HEK293T (cell line): ENCODE measurements at regions not wholly inside any gene's neighbourhood (a gene's known extent, or its start where the extent isn't known, plus 50 kb on each side); places are given as distances from the start of the nearest gene placed in this dataset.

Experiments
- CTCF ChIA-PET: fragments of 350-600 bp; formaldehyde crosslinking; extraction: SDS; loops from one replicate; lab custom pipeline; 2021; ENCODE audit warnings: antibody characterized with exemption, inconsistent platforms; lab: Yijun Ruan, JAX
- POLR2A ChIA-PET: fragments of 350-600 bp; formaldehyde crosslinking; extraction: SDS; loops from one replicate; lab custom pipeline; 2020; ENCODE audit warnings: antibody characterized with exemption, inconsistent platforms; lab: Yijun Ruan, JAX
- DNase-seq: peaks from one replicate; pipeline ENCODE4 v3.0.0; 2012; ENCODE audit warnings: mixed read lengths; ENCODE audit errors: extremely low spot score
- ARNT ChIP-seq: fragments of 450-650 bp; IDR thresholded peaks from 2 replicates; pipeline ENCODE4 v1.6.1; 2017; ENCODE audit warnings: mild to moderate bottlenecking
- BHLHE40 ChIP-seq: fragments of 450-650 bp; IDR thresholded peaks from 2 replicates; pipeline ENCODE4 v1.6.1; 2016; ENCODE audit warnings: mild to moderate bottlenecking, moderate library complexity, borderline replicate concordance
- CTBP1 ChIP-seq: fragments of 450-650 bp; IDR thresholded peaks from 2 replicates; pipeline ENCODE4 v1.6.1; 2016; ENCODE audit warnings: borderline replicate concordance
- ELF4 ChIP-seq: fragments of 450-650 bp; IDR thresholded peaks from 2 replicates; pipeline ENCODE4 v1.6.1; 2017; ENCODE audit warnings: antibody characterized with exemption
- FOXA1 ChIP-seq: fragments of 450-650 bp; IDR thresholded peaks from 2 replicates; pipeline ENCODE4 v1.6.1; 2016; ENCODE audit warnings: mild to moderate bottlenecking
- FOXK2 ChIP-seq: fragments of 450-650 bp; IDR thresholded peaks from 2 replicates; pipeline ENCODE4 v1.6.1; 2016; ENCODE audit warnings: mild to moderate bottlenecking
- FOXM1 ChIP-seq: fragments of 450-650 bp; IDR thresholded peaks from 2 replicates; pipeline ENCODE4 v1.6.1; 2017; ENCODE audit warnings: mild to moderate bottlenecking, borderline replicate concordance
- HDGF ChIP-seq: fragments of 450-650 bp; IDR thresholded peaks from 2 replicates; pipeline ENCODE4 v1.6.1; 2017; ENCODE audit warnings: antibody characterized with exemption, borderline replicate concordance
- L3MBTL2 ChIP-seq: fragments of 450-650 bp; conservative IDR thresholded peaks from 2 replicates; pipeline ENCODE4 v1.6.1; 2016; ENCODE audit warnings: mild to moderate bottlenecking
- LEF1 ChIP-seq: fragments of 450-650 bp; IDR thresholded peaks from 2 replicates; pipeline ENCODE4 v1.6.1; 2017; ENCODE audit warnings: mild to moderate bottlenecking, borderline replicate concordance
- NFRKB ChIP-seq: fragments of 450-650 bp; IDR thresholded peaks from 2 replicates; pipeline ENCODE4 v1.6.1; 2016; ENCODE audit warnings: mild to moderate bottlenecking, moderate library complexity
- PKNOX1 ChIP-seq: fragments of 450-650 bp; IDR thresholded peaks from 2 replicates; pipeline ENCODE4 v1.6.1; 2016
- SP1 ChIP-seq: fragments of 450-650 bp; IDR thresholded peaks from 2 replicates; pipeline ENCODE4 v1.6.1; 2017
- SUZ12 ChIP-seq: fragments of 450-650 bp; IDR thresholded peaks from 2 replicates; pipeline ENCODE4 v1.6.1; 2016; ENCODE audit warnings: mild to moderate bottlenecking
- TARDBP ChIP-seq: fragments of 450-650 bp; IDR thresholded peaks from 2 replicates; pipeline ENCODE4 v1.6.1; 2016
- ZNF384 ChIP-seq: fragments of 450-650 bp; IDR thresholded peaks from 2 replicates; pipeline ENCODE4 v1.6.1; 2016

- TF ChIP-seq HDGF (no peak), FOXA1 (no peak), L3MBTL2 (peak; percentile 37), ZNF384 (no peak), FOXK2 (peak; percentile 75)
- CTCF ChIA-PET, result interaction anchor here (0.6 kb wide), 1 partner anchor 325 kb away, joined by 3 read pairs; no protein-coding TSS in a partner anchor
- peak; percentile 86 for DNase-seq
- POLR2A ChIA-PET, result interaction anchor here (0.7 to 1.5 kb wide), 4 partner anchors 8 to 13 kb away, joined by 3 to 5 read pairs (median 4); no protein-coding TSS in a partner anchor
These were observed 219.3 kb upstream of the ATP10A start for GRCh38 chr15:26082221-26083109.

- DNase-seq, result peak; percentile 3
- POLR2A ChIA-PET, result interaction anchor here (0.7 to 1.5 kb wide), 2 partner anchors 13 to 14 kb away, joined by 3 to 4 read pairs; no protein-coding TSS in a partner anchor
- CTCF ChIA-PET, result interaction anchor here (0.6 kb wide), 1 partner anchor 325 kb away, joined by 3 read pairs; no protein-coding TSS in a partner anchor
These were observed 218.7 kb upstream of the ATP10A start for GRCh38 chr15:26081758-26082220.

GRCh38 chr15:26075770-26076169, 212.6 kb upstream of the ATP10A start:
- DNase-seq, result no peak
- ChIA-PET CTCF (no interaction called here), POLR2A (no interaction called here)
- TF ChIP-seq CTBP1 (no peak), PKNOX1 (no peak), FOXK2 (no peak), L3MBTL2 (no peak), SUZ12 (no peak), SP1 (no peak), HDGF (no peak), FOXM1 (no peak), BHLHE40 (no peak), ARNT (no peak), NFRKB (no peak), ELF4 (no peak), LEF1 (no peak), ZNF384 (no peak), FOXA1 (no peak), TARDBP (no peak)

More at GRCh38 chr15:26081758-26082220, 218.7 kb upstream of the ATP10A start:
- TF ChIP-seq SP1, result no peak
- no peak for TF ChIP-seq NFRKB
- no peak for TF ChIP-seq ELF4
- TF ChIP-seq ARNT, result no peak
- no peak for TF ChIP-seq ZNF384
- no peak for TF ChIP-seq L3MBTL2
- no peak for TF ChIP-seq TARDBP

- POLR2A ChIA-PET, result no interaction called here
- CTCF ChIA-PET, result no interaction called here
- DNase-seq, result no peak
- TF ChIP-seq L3MBTL2, result no peak
- TF ChIP-seq ARNT, result no peak
- TF ChIP-seq LEF1, result no peak
- no peak for TF ChIP-seq FOXK2
- TF ChIP-seq PKNOX1, result no peak
- no peak for TF ChIP-seq HDGF
- TF ChIP-seq BHLHE40, result no peak
- TF ChIP-seq SUZ12, result no peak
- no peak for TF ChIP-seq FOXM1
- no peak for TF ChIP-seq TARDBP
- TF ChIP-seq SP1, result no peak
These were observed 210.6 kb upstream of the ATP10A start for GRCh38 chr15:26073430-26074333.

- CTCF ChIA-PET, result no interaction called here
These were observed 207.0 kb upstream of the ATP10A start for GRCh38 chr15:26070095-26070532.

GRCh38 chr15:26069231-26069641, 206.1 kb upstream of the ATP10A start:
- CTCF ChIA-PET, result interaction anchor here (0.7 kb wide), 1 partner anchor 24 kb away, joined by 4 read pairs; no protein-coding TSS in a partner anchor
- TF ChIP-seq L3MBTL2 (no peak), TARDBP (no peak), ELF4 (no peak), HDGF (no peak), FOXA1 (no peak), ZNF384 (no peak), PKNOX1 (no peak), SUZ12 (no peak), LEF1 (no peak), CTBP1 (no peak), ARNT (no peak)
- POLR2A ChIA-PET, result interaction anchor here (1.1 kb wide), 1 partner anchor 13 kb away, joined by 3 read pairs; no protein-coding TSS in a partner anchor
- DNase-seq, result no peak

More at GRCh38 chr15:26070095-26070532, 207.0 kb upstream of the ATP10A start:
- no peak for DNase-seq
- POLR2A ChIA-PET, result no interaction called here
- no peak for TF ChIP-seq SP1
- no peak for TF ChIP-seq ZNF384
- TF ChIP-seq LEF1, result no peak
- no peak for TF ChIP-seq FOXA1
